ENCODE measurements at regions not wholly inside any gene's neighbourhood (a gene's known extent, or its start where the extent isn't known, plus 50 kb on each side); places are given as distances from the start of the nearest gene placed in this dataset.

GRCh38 chr10:123577921-123578461 is 88.2 kb upstream of the GPR26 start:
- TF ChIP-seq CTCF (IDR thresholded peaks at IDR 0.05) (no peak), POLR2A (IDR thresholded peaks at IDR 0.05) (no peak), POLR2AphosphoS5 (IDR thresholded peaks at IDR 0.05) (no peak)

All from sigmoid colon (tissue), 4 donors.